ENCODE measurements at regions not wholly inside any gene's neighbourhood (a gene's known extent, or its start where the extent isn't known, plus 50 kb on each side); places are given as distances from the start of the nearest gene placed in this dataset.

- no peak for DNase-seq (ENCODE audit: extremely low spot score, unreplicated experiment)
- peaks cover 24% of the 10 kb centered on the region for H3K27me3 Mint-ChIP-seq (ENCODE audit: unreplicated experiment)
- H3K36me3 Mint-ChIP-seq (ENCODE audit: unreplicated experiment) = no peaks in the 10 kb centered on the region
- H3K27ac Mint-ChIP-seq (ENCODE audit: unreplicated experiment) = no peak overlapping the region
- H3K4me1 Mint-ChIP-seq (ENCODE audit: unreplicated experiment) = no peaks in the 10 kb centered on the region
- TF ChIP-seq, protein P1, sequence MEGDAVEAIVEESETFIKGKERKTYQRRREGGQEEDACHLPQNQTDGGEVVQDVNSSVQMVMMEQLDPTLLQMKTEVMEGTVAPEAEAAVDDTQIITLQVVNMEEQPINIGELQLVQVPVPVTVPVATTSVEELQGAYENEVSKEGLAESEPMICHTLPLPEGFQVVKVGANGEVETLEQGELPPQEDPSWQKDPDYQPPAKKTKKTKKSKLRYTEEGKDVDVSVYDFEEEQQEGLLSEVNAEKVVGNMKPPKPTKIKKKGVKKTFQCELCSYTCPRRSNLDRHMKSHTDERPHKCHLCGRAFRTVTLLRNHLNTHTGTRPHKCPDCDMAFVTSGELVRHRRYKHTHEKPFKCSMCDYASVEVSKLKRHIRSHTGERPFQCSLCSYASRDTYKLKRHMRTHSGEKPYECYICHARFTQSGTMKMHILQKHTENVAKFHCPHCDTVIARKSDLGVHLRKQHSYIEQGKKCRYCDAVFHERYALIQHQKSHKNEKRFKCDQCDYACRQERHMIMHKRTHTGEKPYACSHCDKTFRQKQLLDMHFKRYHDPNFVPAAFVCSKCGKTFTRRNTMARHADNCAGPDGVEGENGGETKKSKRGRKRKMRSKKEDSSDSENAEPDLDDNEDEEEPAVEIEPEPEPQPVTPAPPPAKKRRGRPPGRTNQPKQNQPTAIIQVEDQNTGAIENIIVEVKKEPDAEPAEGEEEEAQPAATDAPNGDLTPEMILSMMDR (IDR thresholded peaks at IDR 0.05) = no peak
- peaks cover 20% of the 10 kb centered on the region for H3K9me3 Mint-ChIP-seq (ENCODE audit: unreplicated experiment)
- no peak overlapping the region for H3K4me3 Mint-ChIP-seq (ENCODE audit: unreplicated experiment)
These were observed 428.5 kb downstream of the CCDC91 start for GRCh38 chr12:28618772-28619171.

DNA sequence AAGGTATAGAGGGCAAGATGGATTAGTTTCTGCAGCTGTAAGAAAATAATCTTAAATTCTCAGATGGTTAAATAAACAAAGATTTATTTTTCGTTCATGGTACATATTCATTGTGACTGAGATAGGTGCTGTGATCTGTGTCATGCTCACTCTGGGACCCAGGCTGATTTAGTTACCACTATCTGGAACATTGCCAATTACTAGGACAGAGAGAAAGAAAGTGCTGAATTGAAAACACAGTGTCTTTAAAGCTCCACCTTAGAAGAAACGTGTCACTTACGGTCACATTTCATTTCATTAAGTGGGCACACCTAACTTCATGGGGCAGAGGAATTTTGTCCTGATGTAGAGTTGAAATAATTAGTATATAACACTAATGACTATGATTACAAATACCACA is 430.0 kb downstream of the CCDC91 start:
- Mint-ChIP-seq H3K27me3 (ENCODE audit: unreplicated experiment) (peaks cover 17% of the 10 kb centered on the region), H3K36me3 (ENCODE audit: unreplicated experiment) (no peaks in the 10 kb centered on the region), H3K4me3 (ENCODE audit: unreplicated experiment) (no peak overlapping the region), H3K9me3 (ENCODE audit: unreplicated experiment) (peaks cover 19% of the 10 kb centered on the region), H3K27ac (ENCODE audit: unreplicated experiment) (no peak overlapping the region), H3K4me1 (ENCODE audit: unreplicated experiment) (no peaks in the 10 kb centered on the region)
- DNase-seq (ENCODE audit: extremely low spot score, unreplicated experiment) = no peak
- TF ChIP-seq, protein P1 (IDR thresholded peaks at IDR 0.05) = no peak

DNA sequence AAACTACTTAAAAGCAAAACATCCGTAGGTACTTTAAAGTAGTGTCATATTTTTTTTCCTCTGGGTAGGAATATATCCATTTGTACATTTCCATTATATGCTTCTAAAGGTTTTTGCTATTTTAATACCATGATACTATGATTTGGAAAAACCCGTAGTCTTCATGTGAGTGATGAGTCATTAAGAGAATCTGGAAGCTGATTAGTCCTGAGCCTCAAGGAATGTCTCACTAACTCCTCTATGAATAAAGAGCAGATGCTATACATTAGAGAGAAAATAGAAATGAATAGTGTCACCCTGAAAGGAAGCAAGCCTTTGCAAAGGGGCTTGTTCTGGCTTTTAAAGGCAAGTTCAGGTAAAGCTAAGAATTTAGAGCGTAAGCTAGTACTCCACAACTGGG is 432.1 kb downstream of the CCDC91 start:
- no peaks in the 10 kb centered on the region for H3K36me3 Mint-ChIP-seq (ENCODE audit: unreplicated experiment)
- TF ChIP-seq, protein P1 (IDR thresholded peaks at IDR 0.05) = no peak
- peaks cover 10% of the 10 kb centered on the region for H3K27me3 Mint-ChIP-seq (ENCODE audit: unreplicated experiment)
- H3K9me3 Mint-ChIP-seq (ENCODE audit: unreplicated experiment) = peaks cover 4% of the 10 kb centered on the region
- H3K27ac Mint-ChIP-seq (ENCODE audit: unreplicated experiment) = no peak overlapping the region
- H3K4me3 Mint-ChIP-seq (ENCODE audit: unreplicated experiment) = no peak overlapping the region
- H3K4me1 Mint-ChIP-seq (ENCODE audit: unreplicated experiment) = no peaks in the 10 kb centered on the region
- DNase-seq (ENCODE audit: extremely low spot score, unreplicated experiment) = no peak

DNA sequence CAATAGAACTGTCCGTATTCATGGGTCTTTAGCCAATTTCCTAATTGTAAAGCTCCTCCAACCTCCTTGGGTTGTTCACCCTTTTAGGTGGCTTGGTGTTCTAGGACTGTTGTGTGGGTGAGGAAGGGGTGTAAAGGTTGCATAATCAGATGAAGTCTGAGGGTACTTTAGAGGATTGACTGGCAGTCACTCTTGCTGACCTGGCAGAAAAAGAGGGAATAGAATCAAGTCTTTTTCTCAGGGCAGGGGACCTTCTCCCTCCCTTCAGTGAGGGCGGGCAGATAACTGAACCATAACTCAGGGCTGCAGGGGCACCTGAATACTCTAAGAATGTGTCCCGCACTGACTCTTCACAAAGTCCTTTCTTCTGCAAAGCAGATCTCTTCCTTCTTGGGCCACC is 436.2 kb downstream of the CCDC91 start:
- peaks cover 10% of the 10 kb centered on the region for H3K27me3 Mint-ChIP-seq (ENCODE audit: unreplicated experiment)
- H3K36me3 Mint-ChIP-seq (ENCODE audit: unreplicated experiment) = no peaks in the 10 kb centered on the region
- H3K4me1 Mint-ChIP-seq (ENCODE audit: unreplicated experiment) = no peaks in the 10 kb centered on the region
- DNase-seq (ENCODE audit: extremely low spot score, unreplicated experiment) = no peak
- no peak overlapping the region for H3K27ac Mint-ChIP-seq (ENCODE audit: unreplicated experiment)
- TF ChIP-seq, protein P1 (IDR thresholded peaks at IDR 0.05) = no peak
- no peak overlapping the region for H3K4me3 Mint-ChIP-seq (ENCODE audit: unreplicated experiment)
- no peaks in the 10 kb centered on the region for H3K9me3 Mint-ChIP-seq (ENCODE audit: unreplicated experiment)

GRCh38 chr12:28629691-28630090 is 439.4 kb downstream of the CCDC91 start:
- H3K27ac Mint-ChIP-seq (ENCODE audit: unreplicated experiment) = no peak overlapping the region
- peaks cover 20% of the 10 kb centered on the region for H3K27me3 Mint-ChIP-seq (ENCODE audit: unreplicated experiment)
- TF ChIP-seq, protein P1 (IDR thresholded peaks at IDR 0.05) = no peak

More at GRCh38 chr12:28629691-28630090, 439.4 kb downstream of the CCDC91 start:
- H3K4me1 Mint-ChIP-seq (ENCODE audit: unreplicated experiment) = no peaks in the 10 kb centered on the region
- no peaks in the 10 kb centered on the region for H3K36me3 Mint-ChIP-seq (ENCODE audit: unreplicated experiment)
- H3K4me3 Mint-ChIP-seq (ENCODE audit: unreplicated experiment) = no peak overlapping the region
- DNase-seq (ENCODE audit: extremely low spot score, unreplicated experiment) = no peak
- H3K9me3 Mint-ChIP-seq (ENCODE audit: unreplicated experiment) = no peaks in the 10 kb centered on the region

All from osteocyte (in vitro differentiated cells).